Mesothelial cell of epicardium (in vitro differentiated cells): ENCODE measurements at regions not wholly inside any gene's neighbourhood (a gene's known extent, or its start where the extent isn't known, plus 50 kb on each side); places are given as distances from the start of the nearest gene placed in this dataset.

ENCODE experiments used
- DNase-seq, 2 experiments: peaks; one replicate each; pipeline ENCODE4 v3.0.0; 2021; ENCODE audit warnings: low spot score in 2 of 2; ENCODE audit not compliant: unreplicated experiment in 2 of 2
- H3K27ac Mint-ChIP-seq: 2 replicates; pipeline ENCODE4 v1.8.0; 2021; ENCODE audit warnings: mixed read lengths
- H3K27me3 Mint-ChIP-seq: 2 replicates; pipeline ENCODE4 v1.8.0; 2021; ENCODE audit warnings: low read depth, mixed read lengths
- H3K36me3 Mint-ChIP-seq: 2 replicates; pipeline ENCODE4 v1.8.0; 2021; ENCODE audit warnings: mixed read lengths
- H3K4me1 Mint-ChIP-seq: 2 replicates; pipeline ENCODE4 v1.8.0; 2021; ENCODE audit warnings: mixed read lengths
- H3K4me3 Mint-ChIP-seq: 2 replicates; pipeline ENCODE4 v1.8.0; 2021; ENCODE audit warnings: mild to moderate bottlenecking, moderate library complexity, mixed read lengths
- H3K9me3 Mint-ChIP-seq: 2 replicates; pipeline ENCODE4 v1.8.0; 2021; ENCODE audit warnings: mixed read lengths
- CTCF ChIP-seq: fragments of 200-600 bp; sonication (generic); IDR thresholded peaks from one replicate; pipeline ENCODE4 v1.5.0; 2021; ENCODE audit warnings: antibody characterized with exemption; ENCODE audit not compliant: unreplicated experiment

GRCh38 chr6:134534708-134535149, 216.8 kb upstream of the SGK1 start:
- Mint-ChIP-seq H3K27ac (no peak overlapping the region), H3K4me1 (peaks cover 3% of the 10 kb centered on the region), H3K9me3 (peaks cover 3% of the 10 kb centered on the region), H3K27me3 (no peaks in the 10 kb centered on the region), H3K36me3 (no peaks in the 10 kb centered on the region), H3K4me3 (no peak overlapping the region)
- TF ChIP-seq CTCF: no peak
- no peak for DNase-seq

- Mint-ChIP-seq H3K36me3 (no peaks in the 10 kb centered on the region), H3K4me3 (no peak overlapping the region), H3K4me1 (peaks cover 8% of the 10 kb centered on the region), H3K9me3 (peaks cover 3% of the 10 kb centered on the region), H3K27me3 (no peaks in the 10 kb centered on the region), H3K27ac (no peak overlapping the region)
- no peak for TF ChIP-seq CTCF
- DNase-seq: no peak
Measured at GRCh38 chr6:134533991-134534390, 216.1 kb upstream of the SGK1 start.

GRCh38 chr6:134532694-134533624, 215.0 kb upstream of the SGK1 start:
- Mint-ChIP-seq H3K27ac (no peak overlapping the region), H3K4me3 (no peak overlapping the region), H3K27me3 (no peaks in the 10 kb centered on the region), H3K4me1 (peaks cover 8% of the 10 kb centered on the region), H3K9me3 (peaks cover 3% of the 10 kb centered on the region), H3K36me3 (no peaks in the 10 kb centered on the region)
- DNase-seq: no peak
- TF ChIP-seq CTCF: no peak

GRCh38 chr6:134531611-134532010, 213.7 kb upstream of the SGK1 start:
- DNase-seq: no peak
- Mint-ChIP-seq H3K4me1 (peaks cover 10% of the 10 kb centered on the region), H3K27ac (no peak overlapping the region), H3K9me3 (peaks cover 3% of the 10 kb centered on the region), H3K36me3 (no peaks in the 10 kb centered on the region), H3K4me3 (no peak overlapping the region), H3K27me3 (no peaks in the 10 kb centered on the region)
- no peak for TF ChIP-seq CTCF

DNA sequence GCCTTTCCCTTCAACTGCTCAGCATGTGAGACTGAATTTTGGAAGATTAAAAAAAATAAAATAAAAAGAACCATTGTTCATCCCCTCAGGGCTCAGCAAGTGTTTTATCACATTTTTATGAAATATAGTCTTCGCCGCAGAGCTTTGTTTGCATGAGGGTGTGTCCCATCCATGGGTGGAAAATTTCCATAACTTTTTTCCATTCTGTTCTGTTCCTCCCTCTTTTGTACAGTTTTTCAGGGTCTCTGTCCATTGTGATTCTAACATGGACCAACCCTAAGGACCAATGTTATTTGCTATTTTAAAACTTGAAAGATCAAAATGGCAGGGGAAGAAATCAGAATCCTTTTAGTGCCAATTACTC, 213.3 kb upstream of the SGK1 start:
- TF ChIP-seq CTCF: no peak
- Mint-ChIP-seq H3K4me3 (no peak overlapping the region), H3K9me3 (peaks cover 3% of the 10 kb centered on the region), H3K4me1 (peaks cover 10% of the 10 kb centered on the region), H3K27ac (no peak overlapping the region), H3K36me3 (no peaks in the 10 kb centered on the region), H3K27me3 (no peaks in the 10 kb centered on the region)
- no peak for DNase-seq
